Activated naive CD4-positive, alpha-beta T cell treated with anti-CD3 and anti-CD28 coated beads, Interleukin-2, amount 50 U/mL, for 16 hours (primary cell): ENCODE measurements at regions not wholly inside any gene's neighbourhood (a gene's known extent, or its start where the extent isn't known, plus 50 kb on each side); places are given as distances from the start of the nearest gene placed in this dataset.

Experiments used
- DNase-seq: peaks from one replicate; pipeline ENCODE4 v3.0.0-alpha.2; 2020

GRCh38 chr7:22657479-22657878 is 69.5 kb upstream of the IL6 start:
- no peak for DNase-seq

- DNase-seq = no peak
Observed at GRCh38 chr7:22655781-22656180, 71.2 kb upstream of the IL6 start.

DNA sequence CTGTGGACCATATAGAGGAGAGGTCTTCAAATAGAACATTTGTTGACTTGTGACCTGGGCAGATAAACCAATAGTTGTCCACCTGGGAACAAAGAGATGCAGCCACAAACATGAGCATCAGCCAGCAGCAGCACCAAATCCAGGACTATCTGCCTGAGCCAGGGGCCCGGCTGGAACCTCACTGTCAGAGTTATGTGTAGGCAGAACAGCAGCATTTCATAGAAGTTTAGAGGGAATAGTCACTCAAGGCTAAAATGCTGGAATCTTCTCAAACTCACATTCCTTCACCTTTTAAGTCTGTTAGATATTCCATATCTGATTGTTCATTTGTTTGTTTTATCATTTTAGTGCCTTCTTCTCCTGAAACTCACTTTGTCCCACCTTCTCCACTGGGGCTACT is 72.2 kb upstream of the IL6 start:
- DNase-seq = no peak

- DNase-seq = no peak
Observed at GRCh38 chr7:22653951-22654350, 73.0 kb upstream of the IL6 start.

DNA sequence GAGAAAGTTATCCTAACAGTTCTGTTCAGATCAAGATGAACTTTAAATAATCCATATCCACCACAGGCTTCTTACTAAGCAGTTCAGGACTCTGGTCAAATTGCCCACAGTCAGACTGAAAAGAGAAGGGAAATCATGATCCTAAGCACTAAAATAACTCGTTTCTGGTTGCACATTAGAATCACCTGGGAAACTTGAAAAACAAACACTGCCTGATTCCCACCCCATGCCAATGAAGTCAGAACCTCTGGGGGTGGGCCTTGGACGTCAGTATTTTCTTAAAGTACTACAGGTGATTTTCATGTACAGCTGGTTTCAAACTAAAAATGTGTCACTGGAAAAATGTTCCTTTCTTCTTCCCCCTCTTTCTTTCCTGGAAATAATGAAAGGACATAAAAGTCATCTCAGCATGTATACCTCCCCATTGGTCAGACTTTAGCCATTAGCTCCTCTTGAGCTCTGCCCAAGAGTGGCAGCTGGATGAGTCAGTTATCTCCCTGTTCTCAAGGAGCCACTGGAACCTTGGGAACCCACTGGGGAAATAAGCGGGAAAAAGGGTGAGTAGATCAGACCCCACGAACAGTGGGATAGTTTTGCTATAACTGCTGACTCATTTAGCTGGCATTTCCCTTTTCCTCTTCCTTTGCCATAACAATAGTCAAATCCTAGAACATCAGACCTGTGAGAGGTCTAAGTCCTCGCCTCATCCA is 75.3 kb upstream of the IL6 start:
- no peak for DNase-seq

GRCh38 chr7:22651036-22651435 is 76.0 kb upstream of the IL6 start:
- DNase-seq = no peak

DNA sequence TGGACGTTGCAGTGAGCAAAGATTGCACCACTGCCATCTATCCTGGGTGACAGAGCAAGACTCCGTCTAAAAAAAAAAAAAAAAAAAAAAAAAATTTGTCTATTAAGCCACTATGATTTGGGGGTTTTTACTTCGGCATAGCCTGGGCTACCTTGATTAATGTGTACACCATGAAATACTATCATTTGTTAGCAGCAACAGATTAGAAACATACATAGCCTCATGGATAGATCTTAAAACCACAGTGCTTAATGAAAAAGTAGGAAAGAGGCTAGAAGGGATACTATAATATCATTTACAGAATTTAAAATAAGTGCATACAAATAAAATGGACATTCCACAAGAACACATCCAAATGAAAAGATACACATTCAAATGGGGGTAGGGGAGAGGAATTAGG is 77.3 kb upstream of the IL6 start:
- DNase-seq = no peak

- no peak for DNase-seq
Observed at GRCh38 chr7:22647451-22648257, 79.3 kb upstream of the IL6 start.

DNA sequence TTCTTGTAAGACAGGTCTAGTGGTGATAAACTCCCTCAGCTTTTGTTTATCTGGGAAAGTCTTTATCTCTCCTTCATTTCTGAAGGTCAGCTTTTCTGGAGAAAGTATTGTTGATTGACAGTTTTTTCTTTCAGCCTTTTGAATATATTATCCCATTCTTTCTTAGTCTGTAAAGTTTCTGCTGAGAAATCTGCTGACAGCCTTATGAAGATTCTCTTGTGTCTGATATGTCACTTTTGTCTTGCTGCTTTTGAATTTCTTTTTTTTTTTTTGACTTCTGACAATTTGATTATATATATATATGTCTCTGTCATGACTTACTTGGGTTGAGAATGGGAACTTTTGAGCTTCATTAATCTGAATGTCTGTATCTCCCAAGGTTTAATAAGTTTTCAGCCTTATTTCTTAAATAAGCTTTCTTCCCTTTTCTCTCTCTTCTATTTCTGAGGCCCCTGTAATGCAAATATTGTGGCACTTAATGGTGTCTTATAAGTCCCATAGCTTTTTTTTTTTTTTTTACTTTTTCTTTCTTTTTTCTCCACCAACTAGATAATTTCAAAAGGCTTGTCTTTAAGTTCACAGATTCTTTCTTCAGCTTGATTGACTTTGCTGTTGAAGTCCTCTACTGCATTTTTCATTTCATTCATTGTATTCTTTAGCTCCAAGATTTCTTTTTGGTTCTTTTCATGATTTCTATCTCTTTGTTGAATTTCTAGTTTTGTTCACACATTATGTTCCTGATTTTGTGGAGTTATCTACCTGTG is 81.4 kb upstream of the IL6 start:
- no peak for DNase-seq

DNA sequence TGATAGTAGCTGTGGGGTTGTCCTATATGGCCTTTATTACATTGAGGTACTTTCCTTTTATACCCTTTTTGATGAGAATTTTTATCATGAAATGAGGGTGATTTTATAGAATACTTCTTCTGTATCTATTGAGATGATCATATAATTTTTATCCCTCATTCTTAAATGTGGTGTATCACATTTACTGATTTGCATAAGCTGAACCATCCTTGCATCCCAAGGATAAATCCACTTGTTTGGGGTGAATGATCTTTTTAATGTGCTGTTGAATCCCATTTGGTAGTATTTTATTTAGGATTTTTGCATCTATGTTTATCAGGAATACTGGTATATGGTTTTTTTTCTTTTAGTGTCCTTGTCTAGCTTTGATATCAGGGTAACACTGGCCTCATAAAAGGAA is 84.5 kb upstream of the IL6 start:
- DNase-seq = no peak

GRCh38 chr7:22640269-22640668 is 86.7 kb upstream of the IL6 start:
- peak; percentile 36 for DNase-seq

GRCh38 chr7:22639396-22639795 is 87.6 kb upstream of the IL6 start:
- no peak for DNase-seq

GRCh38 chr7:22635349-22635748 is 91.7 kb upstream of the IL6 start:
- DNase-seq = no peak

DNA sequence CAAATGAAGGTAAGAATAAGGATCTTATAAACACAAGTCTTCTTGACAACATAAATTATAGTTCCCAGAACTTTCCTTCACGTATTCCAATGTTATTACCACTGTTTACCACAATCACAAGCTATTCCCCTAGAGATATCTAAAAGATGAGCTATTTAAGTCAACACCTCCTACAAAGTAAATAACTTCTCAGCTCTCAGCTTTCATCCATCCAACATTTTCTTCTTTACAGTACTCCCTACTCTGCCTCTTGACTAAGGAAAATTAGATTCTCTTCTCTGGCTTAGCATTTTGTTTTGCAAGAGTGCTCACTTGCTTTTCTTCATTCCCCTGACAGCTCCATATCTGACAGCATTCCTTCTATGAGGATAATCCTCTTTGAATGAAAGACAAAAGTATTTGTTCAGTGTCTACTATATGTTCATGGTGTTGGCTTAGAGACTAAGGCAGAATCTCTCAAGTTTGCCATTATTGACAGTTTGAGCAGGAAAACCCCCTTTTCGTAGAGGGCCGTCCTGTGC is 93.0 kb upstream of the IL6 start:
- no peak for DNase-seq

DNA sequence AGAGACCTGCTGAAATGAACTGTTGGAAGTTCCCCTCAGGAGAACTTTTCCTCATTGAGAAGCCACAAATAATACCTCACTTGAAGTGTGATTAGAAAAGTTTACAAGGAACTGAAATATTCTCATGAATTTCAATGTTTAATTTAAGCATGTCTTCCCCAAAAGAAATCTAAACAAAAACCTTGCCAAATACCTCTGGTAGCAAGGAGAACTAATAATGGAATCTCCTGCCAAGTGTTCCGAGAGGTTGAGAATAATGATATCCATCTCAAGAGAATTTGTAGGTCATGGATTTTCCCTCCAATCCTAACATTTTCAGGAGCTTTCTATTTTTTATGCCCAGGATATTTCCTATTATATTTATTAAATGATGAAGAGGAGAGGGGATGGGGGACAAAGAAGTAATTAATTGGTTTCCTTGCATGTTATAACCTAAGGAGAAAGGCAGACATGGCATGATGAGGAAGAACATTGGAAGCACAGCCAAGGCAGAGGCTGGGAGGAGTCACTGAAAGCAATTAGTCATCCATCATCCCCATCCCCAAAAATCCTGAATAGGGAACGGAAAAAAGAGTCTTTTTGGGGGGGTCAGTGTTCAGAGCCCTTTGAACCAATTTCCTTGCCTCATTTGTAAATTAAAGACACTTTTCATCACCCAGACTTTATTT is 93.6 kb upstream of the IL6 start:
- DNase-seq = no peak

DNA sequence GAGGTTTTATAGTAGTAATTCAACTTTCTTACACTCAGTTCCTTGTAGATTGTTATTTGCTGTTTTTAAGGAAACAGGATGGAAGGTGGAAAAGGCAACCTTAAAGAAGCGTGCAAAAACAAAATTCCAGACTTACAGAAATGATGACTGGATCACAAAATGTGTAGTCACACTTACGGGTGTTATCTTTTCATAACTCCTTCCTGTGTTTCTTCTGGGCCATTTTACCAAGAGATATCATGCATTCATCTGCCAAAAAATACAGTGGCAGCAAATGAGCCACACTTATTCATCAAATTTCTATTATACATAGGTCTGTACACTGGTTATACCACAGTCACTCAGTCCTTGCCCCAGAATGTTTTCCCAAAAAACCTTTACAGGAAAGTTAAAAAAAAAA is 94.3 kb upstream of the IL6 start:
- DNase-seq = no peak

- DNase-seq = no peak
Observed at GRCh38 chr7:22631730-22632129, 95.3 kb upstream of the IL6 start.

DNA sequence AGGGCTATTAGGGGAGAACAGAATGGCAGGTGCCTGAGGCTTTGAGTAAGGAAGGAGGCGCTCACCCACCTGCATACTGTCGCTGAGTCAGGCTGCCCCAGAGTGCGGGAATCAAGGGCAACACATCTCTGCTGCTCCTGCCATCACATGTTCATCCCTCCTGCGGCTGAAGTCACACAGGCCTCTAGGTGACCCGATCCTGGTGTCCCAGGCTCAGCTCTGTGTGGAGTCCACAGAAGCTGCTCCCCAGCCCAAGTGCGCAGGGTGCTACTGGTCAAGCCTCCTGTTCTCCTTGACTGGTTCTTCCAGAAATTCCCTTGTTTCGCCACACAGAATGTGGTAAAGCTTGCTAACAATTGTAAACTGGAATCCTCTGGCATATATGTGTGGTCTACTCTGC is 96.9 kb upstream of the IL6 start:
- no peak for DNase-seq

- DNase-seq = no peak
Observed at GRCh38 chr7:22629056-22629455, 97.9 kb upstream of the IL6 start.

- DNase-seq = no peak
Observed at GRCh38 chr7:22628112-22628511, 98.9 kb upstream of the IL6 start.

DNA sequence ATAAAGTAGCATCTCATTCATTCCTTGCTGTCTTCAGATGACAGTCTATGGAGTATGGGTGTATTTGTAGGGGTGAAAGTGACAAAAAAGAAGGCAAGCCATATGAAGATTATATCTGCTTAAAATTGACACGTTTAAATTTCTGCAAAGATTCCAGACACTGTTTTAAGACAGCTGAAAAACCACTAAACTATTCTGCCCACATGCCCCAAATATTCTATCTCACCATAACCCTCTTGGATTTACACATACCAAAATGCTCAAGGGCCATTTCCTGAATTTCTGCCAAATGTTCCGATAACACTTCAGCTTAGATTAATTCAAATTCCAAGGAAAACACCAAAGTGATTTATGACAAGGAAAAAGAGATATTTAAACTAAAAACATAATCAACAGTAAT is 99.9 kb upstream of the IL6 start:
- no peak for DNase-seq

GRCh38 chr7:22625251-22625650 is 101.7 kb upstream of the IL6 start:
- DNase-seq = no peak

- no peak for DNase-seq
Observed at GRCh38 chr7:22624781-22625180, 102.2 kb upstream of the IL6 start.
